Lower lobe of right lung (tissue), 2 donors: ENCODE measurements at regions not wholly inside any gene's neighbourhood (a gene's known extent, or its start where the extent isn't known, plus 50 kb on each side); places are given as distances from the start of the nearest gene placed in this dataset.

Source experiments
- ATAC-seq, 2 donors: fragments of 200-7000 bp; cut with Tn5 transposase; one replicate each; pipeline ENCODE4 v1.9.1; 2020 to 2022; ENCODE audit warnings: mild to moderate bottlenecking in 2 of 2, moderate library complexity in 2 of 2
- DNase-seq: peaks from one replicate; pipeline ENCODE4 v3.0.0-alpha.2; 2020
- H3K27ac ChIP-seq: fragments of 200-600 bp; one replicate; pipeline ENCODE4 v1.8.0; 2022
- H3K27me3 ChIP-seq: fragments of 200-600 bp; one replicate; pipeline ENCODE4 v1.8.0; 2022; ENCODE audit warnings: low read depth
- H3K36me3 ChIP-seq: fragments of 200-600 bp; one replicate; pipeline ENCODE4 v1.8.0; 2022; ENCODE audit warnings: mild to moderate bottlenecking
- H3K4me1 ChIP-seq: fragments of 200-600 bp; one replicate; pipeline ENCODE4 v1.8.0; 2022
- H3K4me3 ChIP-seq: fragments of 200-600 bp; one replicate; pipeline ENCODE4 v1.8.0; 2022; ENCODE audit warnings: mild to moderate bottlenecking
- H3K9me3 ChIP-seq: fragments of 200-600 bp; one replicate; pipeline ENCODE4 v1.8.0; 2022
- intact Hi-C: fragments of 100-400 bp; cut with DNase I; formaldehyde crosslinking; loops from one replicate; pipeline ENCODE4 v1.11.0; 2022
- TF ChIP-seq, protein P1 (sequence below): fragments of 200-600 bp; IDR thresholded peaks from one replicate; pipeline ENCODE4 v1.8.0; 2022; ENCODE audit warnings: antibody characterized with exemption, mild to moderate bottlenecking
- donor health status: DM: no; HTN: yes; CAD: no; lungs with severe emphysema.

DNA sequence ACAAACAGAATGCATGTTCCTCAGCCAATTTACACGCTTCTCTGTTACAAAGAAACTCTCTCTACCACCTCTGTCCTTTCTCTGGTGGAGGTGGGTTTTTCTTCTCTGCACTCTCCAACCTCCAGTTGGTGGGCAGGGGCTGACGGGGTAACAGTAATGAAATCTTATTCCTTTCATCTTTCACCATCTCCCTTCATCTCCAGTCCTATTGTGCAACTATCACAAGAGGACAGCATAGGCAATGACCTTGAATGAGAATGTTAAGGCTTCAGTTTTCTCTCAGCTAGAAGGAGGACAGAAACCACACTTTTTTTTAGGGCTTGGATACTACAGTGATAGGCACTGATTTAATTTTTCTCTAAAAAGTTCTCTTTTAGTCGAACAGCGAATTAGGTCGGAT is 81.7 kb upstream of the NEUROD1 start:
- H3K4me3 ChIP-seq: no peak overlapping the region
- no peaks in the 10 kb centered on the region for H3K9me3 ChIP-seq
- intact Hi-C loops: no loop called here
- DNase-seq (no peak), ATAC-seq (no peak)
- no peaks in the 10 kb centered on the region for H3K36me3 ChIP-seq
- H3K27me3 ChIP-seq: no peaks in the 10 kb centered on the region
- no peaks in the 10 kb centered on the region for H3K4me1 ChIP-seq
- no peak overlapping the region for H3K27ac ChIP-seq
- TF ChIP-seq, protein P1, sequence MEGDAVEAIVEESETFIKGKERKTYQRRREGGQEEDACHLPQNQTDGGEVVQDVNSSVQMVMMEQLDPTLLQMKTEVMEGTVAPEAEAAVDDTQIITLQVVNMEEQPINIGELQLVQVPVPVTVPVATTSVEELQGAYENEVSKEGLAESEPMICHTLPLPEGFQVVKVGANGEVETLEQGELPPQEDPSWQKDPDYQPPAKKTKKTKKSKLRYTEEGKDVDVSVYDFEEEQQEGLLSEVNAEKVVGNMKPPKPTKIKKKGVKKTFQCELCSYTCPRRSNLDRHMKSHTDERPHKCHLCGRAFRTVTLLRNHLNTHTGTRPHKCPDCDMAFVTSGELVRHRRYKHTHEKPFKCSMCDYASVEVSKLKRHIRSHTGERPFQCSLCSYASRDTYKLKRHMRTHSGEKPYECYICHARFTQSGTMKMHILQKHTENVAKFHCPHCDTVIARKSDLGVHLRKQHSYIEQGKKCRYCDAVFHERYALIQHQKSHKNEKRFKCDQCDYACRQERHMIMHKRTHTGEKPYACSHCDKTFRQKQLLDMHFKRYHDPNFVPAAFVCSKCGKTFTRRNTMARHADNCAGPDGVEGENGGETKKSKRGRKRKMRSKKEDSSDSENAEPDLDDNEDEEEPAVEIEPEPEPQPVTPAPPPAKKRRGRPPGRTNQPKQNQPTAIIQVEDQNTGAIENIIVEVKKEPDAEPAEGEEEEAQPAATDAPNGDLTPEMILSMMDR: no peak

DNA sequence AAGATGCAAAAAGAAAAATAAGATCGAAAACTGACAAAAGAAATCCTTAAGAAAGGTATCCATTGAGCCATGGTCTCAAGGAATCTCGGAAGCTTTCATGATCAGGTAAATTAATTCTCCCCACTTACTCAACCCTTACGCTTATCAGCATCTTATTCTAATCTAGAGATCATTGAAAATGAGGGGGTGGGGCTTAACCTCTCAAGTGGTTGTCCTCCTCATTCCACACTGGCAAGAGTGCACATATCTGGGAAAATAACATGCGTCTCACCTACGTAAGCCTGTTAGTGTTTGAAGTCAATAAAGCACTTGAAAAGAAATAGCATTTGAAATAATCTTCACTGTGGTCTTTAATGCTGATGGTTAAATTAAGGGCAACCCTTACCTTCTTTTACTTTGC is 82.5 kb upstream of the NEUROD1 start:
- intact Hi-C loops: no loop called here
- H3K27me3 ChIP-seq: no peaks in the 10 kb centered on the region
- no peak overlapping the region for H3K4me3 ChIP-seq
- H3K4me1 ChIP-seq: no peaks in the 10 kb centered on the region
- H3K27ac ChIP-seq: no peak overlapping the region
- no peaks in the 10 kb centered on the region for H3K36me3 ChIP-seq
- ATAC-seq (peak; percentile 67 to 94), DNase-seq (no peak)
- H3K9me3 ChIP-seq: no peaks in the 10 kb centered on the region
- TF ChIP-seq, protein P1: no peak

DNA sequence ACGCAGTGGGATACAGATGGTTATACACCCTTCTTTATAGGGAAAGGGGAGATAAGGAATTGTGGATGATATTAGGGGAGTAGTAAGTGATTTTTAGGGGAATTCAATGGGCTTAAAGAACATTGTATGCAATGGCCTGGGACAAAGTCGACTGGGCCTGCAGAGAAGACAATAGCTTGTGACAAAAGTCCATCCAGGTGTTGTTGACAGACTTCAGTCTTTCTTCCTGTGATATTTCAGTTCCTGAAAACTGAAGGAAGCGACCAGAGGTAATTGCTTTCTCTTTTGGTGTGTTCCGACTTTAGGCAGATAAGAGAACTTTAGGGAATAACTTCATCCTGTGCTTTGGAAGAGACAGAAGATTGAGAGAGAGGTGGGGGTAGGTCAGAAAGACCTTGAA is 83.1 kb upstream of the NEUROD1 start:
- Histone ChIP-seq H3K4me1 (no peaks in the 10 kb centered on the region), H3K4me3 (no peak overlapping the region), H3K36me3 (no peaks in the 10 kb centered on the region), H3K27ac (no peak overlapping the region), H3K27me3 (no peaks in the 10 kb centered on the region), H3K9me3 (no peaks in the 10 kb centered on the region)
- DNase-seq (no peak), ATAC-seq (no peak)
- intact Hi-C loops: no loop called here
- TF ChIP-seq, protein P1: no peak

DNA sequence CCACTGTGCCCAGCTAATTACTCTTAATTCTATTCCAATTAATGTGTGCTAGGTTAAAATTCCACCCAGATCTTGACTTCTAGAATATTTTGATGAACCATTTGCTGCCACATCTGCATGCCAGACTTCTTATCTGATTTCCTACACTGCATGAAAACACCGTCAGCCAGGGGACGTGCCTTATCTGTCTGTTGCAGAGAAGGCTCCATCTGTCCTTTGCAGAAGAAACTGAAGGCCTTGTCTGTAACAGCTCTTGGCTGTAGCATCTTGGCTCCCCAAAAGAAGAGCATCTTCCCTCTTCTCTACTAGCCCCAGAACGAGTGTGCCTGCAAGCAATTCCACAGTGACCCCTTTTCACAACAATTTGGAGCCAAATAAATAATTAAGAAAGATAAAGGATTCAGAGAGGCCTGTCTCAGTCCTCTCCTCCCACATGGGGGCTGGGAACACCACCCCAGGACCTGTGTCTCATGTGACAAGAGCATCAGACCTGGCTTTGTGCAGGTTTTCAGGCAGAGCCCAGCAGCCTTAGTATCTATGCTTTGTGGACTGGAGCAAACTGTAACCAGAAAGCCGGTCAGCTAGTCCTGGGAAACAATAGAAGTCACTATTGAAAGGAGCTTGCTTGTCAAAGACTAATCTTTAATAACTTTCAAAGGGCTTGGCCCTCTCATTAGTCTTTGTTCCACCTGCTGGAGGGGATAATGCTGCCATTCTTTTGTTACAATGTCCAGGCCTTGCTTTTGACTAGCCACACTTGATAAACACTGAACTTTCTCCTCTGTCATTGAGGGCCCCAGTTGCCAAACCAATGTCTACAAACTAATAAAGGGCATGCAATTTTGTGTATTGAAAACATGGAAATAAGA is 84.0 kb upstream of the NEUROD1 start:
- Histone ChIP-seq H3K4me3 (no peak overlapping the region), H3K4me1 (no peaks in the 10 kb centered on the region), H3K9me3 (no peaks in the 10 kb centered on the region), H3K27ac (no peak overlapping the region), H3K36me3 (no peaks in the 10 kb centered on the region), H3K27me3 (no peaks in the 10 kb centered on the region)
- intact Hi-C loops: no loop called here
- TF ChIP-seq, protein P1: no peak
- ATAC-seq (no peak), DNase-seq (no peak)

DNA sequence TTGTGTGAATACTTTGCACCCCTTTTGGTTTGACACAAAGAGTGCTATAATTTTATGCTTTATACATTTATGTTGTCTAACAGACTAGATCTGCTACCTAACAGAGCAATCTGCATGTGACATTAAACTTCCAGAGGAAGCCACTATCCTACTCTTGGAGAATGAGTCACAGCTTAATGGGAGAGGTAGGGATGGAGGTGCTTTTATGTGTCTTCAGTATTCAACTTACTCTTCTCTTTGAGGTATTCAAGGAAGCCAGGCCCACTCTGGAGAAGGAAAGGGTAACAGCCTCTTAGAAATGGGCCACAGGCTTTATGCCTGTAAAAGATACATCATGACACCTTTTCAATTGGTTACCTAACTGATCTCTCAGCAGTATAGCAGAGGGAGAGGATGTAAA is 85.8 kb upstream of the NEUROD1 start:
- Histone ChIP-seq H3K4me3 (no peak overlapping the region), H3K27me3 (no peaks in the 10 kb centered on the region), H3K9me3 (no peaks in the 10 kb centered on the region), H3K4me1 (no peaks in the 10 kb centered on the region), H3K36me3 (no peaks in the 10 kb centered on the region), H3K27ac (no peak overlapping the region)
- DNase-seq (no peak), ATAC-seq (no peak)
- intact Hi-C loops: no loop called here
- TF ChIP-seq, protein P1: no peak
